Spleen (tissue), 11 donors: ENCODE measurements at regions not wholly inside any gene's neighbourhood (a gene's known extent, or its start where the extent isn't known, plus 50 kb on each side); places are given as distances from the start of the nearest gene placed in this dataset.

Source experiments
- DNase-seq: peaks from one replicate; pipeline ENCODE4 v3.0.0-alpha.2; 2020
- H3K27ac ChIP-seq, 8 donors: fragments of 200-600 bp; sonication (generic) in 7 of 8; 1 replicate in 4 of 8; 2 replicates in 4 of 8; pipeline versions ENCODE4 v1.5.0 to v1.8.0; 2016 to 2021; ENCODE audit warnings: inconsistent platforms in 4 of 8, mild to moderate bottlenecking in 4 of 8, moderate library complexity in 1 of 8
- H3K27me3 ChIP-seq, 7 donors: fragments of 200-600 bp; sonication (generic) in 6 of 7; replicated peaks in 1 of 7; 1 replicate in 4 of 7; 2 replicates in 3 of 7; pipeline versions ENCODE4 v1.5.0 to v1.8.0; 2016 to 2021; ENCODE audit warnings: inconsistent platforms in 3 of 7, mild to moderate bottlenecking in 1 of 7
- H3K36me3 ChIP-seq, 6 donors: fragments of 200-600 bp; sonication (generic) in 5 of 6; 1 replicate in 4 of 6; 2 replicates in 2 of 6; pipeline versions ENCODE4 v1.5.0 to v1.8.0; 2016 to 2021; ENCODE audit warnings: inconsistent platforms in 2 of 6
- H3K4me1 ChIP-seq, 6 donors: fragments of 200-600 bp; sonication (generic) in 5 of 6; 1 replicate in 3 of 6; 2 replicates in 3 of 6; pipeline versions ENCODE4 v1.5.0 to v1.8.0; 2016 to 2021; ENCODE audit warnings: inconsistent platforms in 3 of 6
- H3K4me3 ChIP-seq, 8 donors: fragments of 200-600 bp; sonication (generic) in 7 of 8; 1 replicate in 4 of 8; 2 replicates in 4 of 8; pipeline versions ENCODE4 v1.5.0 to v1.8.0; 2016 to 2021; ENCODE audit warnings: inconsistent platforms in 4 of 8, mild to moderate bottlenecking in 4 of 8, moderate library complexity in 2 of 8
- H3K9me3 ChIP-seq, 8 donors: fragments of 200-600 bp; sonication (generic) in 7 of 8; 1 replicate in 4 of 8; 2 replicates in 4 of 8; pipeline versions ENCODE4 v1.5.0 to v1.8.0; 2016 to 2021; ENCODE audit warnings: inconsistent platforms in 4 of 8
- POLR2A ChIP-seq, 3 donors: fragments of 450-650 bp; IDR thresholded peaks; one replicate each; pipeline ENCODE4 v1.5.1; 2017; ENCODE audit warnings: antibody characterized with exemption in 3 of 3, mild to moderate bottlenecking in 1 of 3
- POLR2AphosphoS5 ChIP-seq, 3 donors: sonication (generic); formaldehyde crosslinking; IDR thresholded peaks; one replicate each; pipeline ENCODE4 v1.5.1; 2017; ENCODE audit warnings: antibody characterized with exemption in 3 of 3
- WGBS, 5 donors: extraction: QIAGEN DNeasy Blood & Tissue Kit in 3 of 5; methylation state at CpG; one replicate each; pipeline versions ENCODE4 v1.1.5 to v1.1.7; 2013 to 2018; 5-methylcytosine and 5-hydroxymethylcytosine counted together
- intact Hi-C: fragments of 100-400 bp; cut with DNase I; formaldehyde crosslinking; loops from one replicate; pipeline ENCODE4 v1.15.0; 2023; ENCODE audit warnings: low total_unique reads
- TF ChIP-seq, protein P1 (sequence below), 11 experiments: fragments of 200-600 bp in 7 of 11; fragments of 450-650 bp in 4 of 11; sonication (generic) in 4 of 11; IDR thresholded peaks in 8 of 11; conservative IDR thresholded peaks in 3 of 11; 1 replicate in 7 of 11; 2 replicates in 4 of 11; pipeline versions ENCODE4 v1.4.0 to v1.8.0; 2016 to 2021; ENCODE audit warnings: antibody characterized with exemption in 11 of 11, inconsistent platforms in 4 of 11, mild to moderate bottlenecking in 1 of 11
- donor health status: healthy with polysubstance abuse.
- donor health status: DM: no; HTN: no; CAD: no; lungs with moderate emphysema.
- donor health status: DM: no; HTN: no; CAD: no.
- donor health status: Bipolar disorder and iron deficiency.
- donor health status: healthy.
- donor health status: DM: no; HTN: no; CAD: no.
- donor health status: DM: yes; HTN: yes; CAD: no.

DNA sequence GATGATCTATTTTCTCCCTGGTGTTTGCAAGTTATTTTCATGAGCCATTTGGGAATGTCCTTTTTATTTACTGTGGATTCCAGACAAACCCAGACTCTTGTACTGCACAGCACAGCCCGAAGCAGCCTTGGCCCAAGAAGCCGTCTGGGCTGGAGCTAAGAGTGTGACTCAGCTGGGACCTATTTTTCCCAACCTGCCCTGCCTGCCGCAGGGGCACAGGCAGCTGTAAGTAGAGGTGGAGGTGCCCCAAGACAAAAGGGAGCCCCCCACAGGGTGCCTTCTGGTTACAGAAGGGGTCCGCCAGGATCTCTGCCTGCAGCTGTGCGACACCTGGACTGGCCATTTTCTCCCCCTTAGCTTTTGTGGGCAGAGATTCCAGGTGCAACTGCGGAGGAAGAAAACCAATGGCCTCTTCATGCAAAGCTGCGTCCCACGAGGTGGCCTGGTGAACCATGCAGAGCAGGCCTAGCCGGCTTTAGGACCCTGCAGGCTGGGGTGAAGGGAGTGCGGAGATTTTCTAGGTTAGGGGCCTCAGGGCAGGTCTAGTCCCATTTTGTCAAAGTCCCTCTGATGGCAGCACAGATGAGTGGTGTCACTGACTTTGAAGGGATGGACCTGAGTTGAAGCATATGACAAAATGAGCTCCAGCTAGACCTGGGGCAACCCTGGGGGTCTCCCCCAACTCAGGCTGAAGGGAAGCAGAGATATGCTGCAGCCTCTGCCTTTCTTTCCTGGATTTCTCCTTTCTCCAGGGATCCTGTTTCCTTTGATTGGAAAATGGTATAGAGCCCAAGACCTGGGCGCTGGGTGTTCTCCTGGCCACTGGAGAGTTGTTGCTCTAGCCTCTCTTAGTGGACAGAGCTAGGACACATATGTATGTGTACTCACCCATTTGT, 131.2 kb downstream of the KLF13 start:
- Histone ChIP-seq H3K27me3 (no peaks in the 10 kb centered on the region), H3K4me1 (peaks cover 0 to 29% (median 20%) of the 10 kb centered on the region in 6 donors), H3K4me3 (no peak overlapping the region), H3K9me3 (peaks cover 0 to 11% (median 7%) of the 10 kb centered on the region in 8 donors), H3K27ac (peak overlapping the region in 1 of 8 donors; percentile 66), H3K36me3 (no peaks in the 10 kb centered on the region)
- intact Hi-C loops: no loop called here
- peak; percentile 69 for DNase-seq
- TF ChIP-seq POLR2A (IDR thresholded peaks at IDR 0.05): no peak
- peak in 1 of 3 donors; percentile 12 for TF ChIP-seq POLR2AphosphoS5 (IDR thresholded peaks at IDR 0.05)
- 50 to 76% (median 75%) methylated on average over 9 to 11 of the region's 11 CpGs for WGBS, 5 donors

DNA sequence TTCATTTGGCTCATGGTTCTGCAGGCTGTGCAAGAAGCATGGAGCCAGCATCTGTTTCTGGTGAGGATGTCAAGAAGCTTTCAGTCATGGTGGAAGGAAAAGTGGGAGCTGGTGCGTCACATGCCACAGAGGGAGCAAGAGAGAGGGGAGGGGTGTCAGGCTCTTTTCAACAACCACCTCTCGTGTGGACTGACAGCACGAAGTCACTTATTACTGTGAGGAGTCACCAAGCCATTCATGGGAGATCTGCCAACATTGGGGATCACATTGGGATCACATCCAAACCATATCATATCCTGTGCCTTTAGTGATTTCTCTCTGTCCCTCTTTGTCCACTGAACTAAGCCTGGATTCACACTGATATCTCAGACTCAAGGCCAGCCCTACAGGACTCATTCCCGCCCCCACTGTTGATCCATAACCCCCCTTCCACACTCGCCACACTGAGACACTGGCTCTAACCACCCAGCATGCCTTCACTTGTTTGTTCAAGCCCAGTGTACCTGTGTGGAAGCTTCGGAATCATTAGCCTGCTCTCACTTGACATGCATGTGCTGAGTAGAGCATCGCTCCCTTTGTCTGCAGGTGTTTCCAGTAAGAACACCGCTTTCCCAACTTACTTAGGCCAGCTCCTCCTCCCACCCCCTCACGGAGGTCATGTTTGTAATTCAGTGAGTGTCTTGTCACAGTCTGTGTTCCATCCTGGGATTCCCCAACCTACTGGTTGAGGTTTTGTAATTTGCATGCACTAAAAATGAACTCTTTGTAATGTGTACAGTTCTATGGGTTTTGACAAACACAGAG, 132.2 kb downstream of the KLF13 start:
- Histone ChIP-seq H3K27me3 (no peaks in the 10 kb centered on the region), H3K27ac (peak overlapping the region in 4 of 8 donors; percentile 2 to 66 (median 10)), H3K9me3 (peaks cover 0 to 11% (median 7%) of the 10 kb centered on the region in 8 donors), H3K36me3 (no peaks in the 10 kb centered on the region), H3K4me3 (peak overlapping the region in 1 of 8 donors; percentile 22), H3K4me1 (peaks cover 0 to 30% (median 20%) of the 10 kb centered on the region in 6 donors)
- 50 to 75% (median 69%) methylated on average over 9 of the region's 9 CpGs for WGBS, 5 donors
- DNase-seq: no peak
- TF ChIP-seq POLR2AphosphoS5 (IDR thresholded peaks at IDR 0.05): no peak
- no peak for TF ChIP-seq POLR2A (IDR thresholded peaks at IDR 0.05)
- TF ChIP-seq, protein P1, sequence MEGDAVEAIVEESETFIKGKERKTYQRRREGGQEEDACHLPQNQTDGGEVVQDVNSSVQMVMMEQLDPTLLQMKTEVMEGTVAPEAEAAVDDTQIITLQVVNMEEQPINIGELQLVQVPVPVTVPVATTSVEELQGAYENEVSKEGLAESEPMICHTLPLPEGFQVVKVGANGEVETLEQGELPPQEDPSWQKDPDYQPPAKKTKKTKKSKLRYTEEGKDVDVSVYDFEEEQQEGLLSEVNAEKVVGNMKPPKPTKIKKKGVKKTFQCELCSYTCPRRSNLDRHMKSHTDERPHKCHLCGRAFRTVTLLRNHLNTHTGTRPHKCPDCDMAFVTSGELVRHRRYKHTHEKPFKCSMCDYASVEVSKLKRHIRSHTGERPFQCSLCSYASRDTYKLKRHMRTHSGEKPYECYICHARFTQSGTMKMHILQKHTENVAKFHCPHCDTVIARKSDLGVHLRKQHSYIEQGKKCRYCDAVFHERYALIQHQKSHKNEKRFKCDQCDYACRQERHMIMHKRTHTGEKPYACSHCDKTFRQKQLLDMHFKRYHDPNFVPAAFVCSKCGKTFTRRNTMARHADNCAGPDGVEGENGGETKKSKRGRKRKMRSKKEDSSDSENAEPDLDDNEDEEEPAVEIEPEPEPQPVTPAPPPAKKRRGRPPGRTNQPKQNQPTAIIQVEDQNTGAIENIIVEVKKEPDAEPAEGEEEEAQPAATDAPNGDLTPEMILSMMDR (IDR thresholded peaks at IDR 0.05 in 8 of 11, conservative IDR thresholded peaks at IDR 0.05 in 3 of 11): no peak
- intact Hi-C loops: no loop called here

DNA sequence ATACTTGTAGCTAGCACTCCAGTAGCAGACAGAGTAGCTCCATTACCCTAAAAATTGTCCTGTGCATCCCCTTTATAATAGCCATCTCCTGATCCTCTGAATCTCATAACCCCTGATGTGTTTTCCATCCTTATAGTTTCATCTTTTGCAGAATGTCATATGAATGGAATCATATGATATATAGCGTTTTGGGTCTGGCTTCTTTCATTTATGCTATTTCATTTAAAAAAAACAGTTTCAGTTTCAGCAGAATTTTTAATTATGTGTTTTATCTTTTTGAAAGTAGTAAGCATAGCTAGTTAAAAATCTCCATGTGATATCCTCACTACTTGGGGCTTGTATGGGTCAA, 132.7 kb downstream of the KLF13 start:
- Histone ChIP-seq H3K36me3 (no peaks in the 10 kb centered on the region), H3K4me3 (no peak overlapping the region), H3K27me3 (no peaks in the 10 kb centered on the region), H3K9me3 (peaks cover 0 to 11% (median 7%) of the 10 kb centered on the region in 8 donors), H3K4me1 (peaks cover 0 to 35% (median 23%) of the 10 kb centered on the region in 6 donors), H3K27ac (peak overlapping the region in 4 of 8 donors; percentile 2 to 66 (median 10))
- WGBS, 5 donors: 53 to 75% (median 69%) methylated on average over 1 of the region's 1 CpG
- TF ChIP-seq POLR2A (IDR thresholded peaks at IDR 0.05): no peak
- no peak for TF ChIP-seq POLR2AphosphoS5 (IDR thresholded peaks at IDR 0.05)
- TF ChIP-seq, protein P1 (IDR thresholded peaks at IDR 0.05 in 8 of 11, conservative IDR thresholded peaks at IDR 0.05 in 3 of 11): no peak
- intact Hi-C loops: no loop called here
- no peak for DNase-seq

DNA sequence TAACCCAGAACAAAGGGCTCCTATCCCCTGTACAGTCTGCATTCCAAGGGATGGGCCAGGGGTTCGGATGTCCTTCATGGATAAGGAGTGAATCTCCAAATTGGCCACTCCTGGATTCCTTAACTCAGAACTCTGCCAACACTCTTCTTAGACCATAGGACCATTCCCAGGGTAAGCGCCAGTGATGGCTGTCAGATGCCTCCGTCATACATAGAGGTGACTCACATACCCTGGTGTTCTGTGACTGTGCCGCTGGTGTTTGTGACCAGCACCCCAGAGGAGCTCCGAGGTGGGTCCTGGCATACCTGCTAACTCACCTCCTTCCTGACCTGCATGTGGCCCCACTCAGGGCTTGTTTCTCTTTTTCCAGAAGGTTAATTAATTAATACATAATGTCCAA, 134.7 kb downstream of the KLF13 start:
- H3K9me3 ChIP-seq: no peaks in the 10 kb centered on the region
- H3K27me3 ChIP-seq: no peaks in the 10 kb centered on the region
- TF ChIP-seq, protein P1 (IDR thresholded peaks at IDR 0.05 in 8 of 11, conservative IDR thresholded peaks at IDR 0.05 in 3 of 11): no peak
- TF ChIP-seq POLR2A (IDR thresholded peaks at IDR 0.05) (no peak), POLR2AphosphoS5 (IDR thresholded peaks at IDR 0.05) (no peak)
- H3K4me3 ChIP-seq: no peak overlapping the region
- H3K4me1 ChIP-seq: peaks cover 0 to 44% (median 25%) of the 10 kb centered on the region in 6 donors
- no peaks in the 10 kb centered on the region for H3K36me3 ChIP-seq
- intact Hi-C loops: no loop called here
- 89 to 97% (median 92%) methylated on average over 5 of the region's 5 CpGs for WGBS, 5 donors
- DNase-seq: peak; percentile 45
- no peak overlapping the region for H3K27ac ChIP-seq
